NCI-H526 (cell line): ENCODE measurements at regions not wholly inside any gene's neighbourhood (a gene's known extent, or its start where the extent isn't known, plus 50 kb on each side); places are given as distances from the start of the nearest gene placed in this dataset.
A peak's percentile ranks its signal among the peaks of the same experiment; 100 is the strongest.
"Not testable (repeated sequence)": the region's sequence is repeated elsewhere in the genome, so short reads cannot be mapped to it uniquely, and the experiment has no call there.

Experiments
- DNase-seq, 2 experiments: peaks; one replicate each; lab custom pipeline; 2025; lab: John Stamatoyannopoulos, UW

- DNase-seq, result no peak
Measured at GRCh38 chr1:30562559-30562958, 160.8 kb downstream of the MATN1 start.

- DNase-seq, result no peak
Measured at GRCh38 chr1:30551603-30552002, 171.8 kb downstream of the MATN1 start.

- no peak for DNase-seq
Measured at GRCh38 chr1:30550365-30551220, 172.8 kb downstream of the MATN1 start.

- not testable (repeated sequence) for DNase-seq
Measured at GRCh38 chr1:30549872-30550271, 173.5 kb downstream of the MATN1 start.

- no peak for DNase-seq
Measured at GRCh38 chr1:30548294-30548693, 175.1 kb downstream of the MATN1 start.

- DNase-seq, result not testable (repeated sequence)
Measured at GRCh38 chr1:30547326-30547725, 176.1 kb downstream of the MATN1 start.

- no peak for DNase-seq
Measured at GRCh38 chr1:30545365-30545764, 178.0 kb downstream of the MATN1 start.

- no peak for DNase-seq
Measured at GRCh38 chr1:30541721-30542485, 181.5 kb downstream of the MATN1 start.

GRCh38 chr1:30540611-30541192, 182.7 kb downstream of the MATN1 start:
- no peak for DNase-seq

GRCh38 chr1:30539884-30540283, 183.5 kb downstream of the MATN1 start:
- DNase-seq, result no peak

GRCh38 chr1:30538993-30539867, 184.2 kb downstream of the MATN1 start:
- no peak for DNase-seq

GRCh38 chr1:30538226-30538992, 185.0 kb downstream of the MATN1 start:
- DNase-seq, result no peak

GRCh38 chr1:30537279-30537678, 186.1 kb downstream of the MATN1 start:
- no peak for DNase-seq

GRCh38 chr1:30536530-30536929, 186.9 kb downstream of the MATN1 start:
- DNase-seq, result no peak

GRCh38 chr1:30535595-30536325, 187.6 kb downstream of the MATN1 start:
- no peak for DNase-seq

- DNase-seq, result peak; percentile 62 to 71
Measured at GRCh38 chr1:30534551-30534940, 188.8 kb downstream of the MATN1 start.

- no peak for DNase-seq
Measured at GRCh38 chr1:30533796-30534550, 189.4 kb downstream of the MATN1 start.

GRCh38 chr1:30533141-30533540, 190.2 kb downstream of the MATN1 start:
- DNase-seq, result no peak

GRCh38 chr1:30532621-30533020, 190.8 kb downstream of the MATN1 start:
- DNase-seq, result no peak
